Esophagus muscularis mucosa (tissue), 4 donors: ENCODE measurements at regions not wholly inside any gene's neighbourhood (a gene's known extent, or its start where the extent isn't known, plus 50 kb on each side); places are given as distances from the start of the nearest gene placed in this dataset.

Experiments used
- DNase-seq: peaks from one replicate; pipeline ENCODE4 v3.0.0-alpha.2; 2017; ENCODE audit errors: extremely low spot score
- H3K27ac ChIP-seq, 4 donors: fragments of 200-600 bp; sonication (generic); replicated peaks in 1 of 4; 1 replicate in 3 of 4; 2 replicates in 1 of 4; pipeline ENCODE4 v1.5.1; 2016 to 2019; ENCODE audit warnings: mild to moderate bottlenecking in 1 of 4
- H3K27me3 ChIP-seq, 4 donors: fragments of 200-600 bp; sonication (generic); one replicate each; pipeline versions ENCODE4 v1.5.1 to v1.6.0; 2016 to 2019
- H3K36me3 ChIP-seq, 4 donors: fragments of 200-600 bp; sonication (generic); one replicate each; pipeline ENCODE4 v1.5.1; 2016 to 2019
- H3K4me1 ChIP-seq, 4 donors: fragments of 200-600 bp; sonication (generic); one replicate each; pipeline ENCODE4 v1.5.1; 2016 to 2019
- H3K4me3 ChIP-seq, 4 donors: fragments of 200-600 bp; sonication (generic); 1 replicate in 2 of 4; 2 replicates in 2 of 4; pipeline ENCODE4 v1.5.1; 2016 to 2019; ENCODE audit warnings: mild to moderate bottlenecking in 4 of 4, moderate library complexity in 1 of 4
- H3K9me3 ChIP-seq, 4 donors: fragments of 200-600 bp; sonication (generic); 1 replicate in 3 of 4; 2 replicates in 1 of 4; pipeline ENCODE4 v1.5.1; 2016 to 2019
- CTCF ChIP-seq, 3 experiments: fragments of 200-600 bp in 2 of 3; fragments of 450-650 bp in 1 of 3; sonication (generic) in 2 of 3; IDR thresholded peaks; one replicate each; pipeline ENCODE4 v1.5.1; 2017 to 2019; ENCODE audit warnings: antibody characterized with exemption in 3 of 3, mild to moderate bottlenecking in 2 of 3, moderate library complexity in 1 of 3
- EP300 ChIP-seq: sonication (generic); formaldehyde crosslinking; IDR thresholded peaks from one replicate; pipeline ENCODE4 v1.6.1; 2017; ENCODE audit warnings: antibody characterized with exemption
- POLR2A ChIP-seq: fragments of 450-650 bp; IDR thresholded peaks from one replicate; pipeline ENCODE4 v1.6.1; 2017; ENCODE audit warnings: antibody characterized with exemption, moderate library complexity, mild to moderate bottlenecking, low read depth
- POLR2AphosphoS5 ChIP-seq, 2 donors: sonication (generic); formaldehyde crosslinking; IDR thresholded peaks; one replicate each; pipeline ENCODE4 v1.6.1; 2017; ENCODE audit warnings: antibody characterized with exemption in 2 of 2
- WGBS: methylation state at CpG from one replicate; pipeline ENCODE4 v1.1.5; 2018; 5-methylcytosine and 5-hydroxymethylcytosine counted together
- intact Hi-C: fragments of 100-400 bp; cut with DNase I; formaldehyde crosslinking; loops from one replicate; pipeline ENCODE4 v1.15.1; 2023

GRCh38 chr4:187608001-187608421 is 387.6 kb upstream of the ZFP42 start:
- Histone ChIP-seq H3K4me3 (no peak overlapping the region), H3K9me3 (no peaks in the 10 kb centered on the region), H3K4me1 (peaks cover 0 to 3% (median 0%) of the 10 kb centered on the region in 4 donors), H3K27me3 (no peaks in the 10 kb centered on the region), H3K36me3 (no peaks in the 10 kb centered on the region), H3K27ac (no peak overlapping the region)
- no peak for TF ChIP-seq POLR2A
- TF ChIP-seq CTCF (IDR thresholded peaks at IDR 0.05) = no peak
- no peak for TF ChIP-seq EP300
- TF ChIP-seq POLR2AphosphoS5 (IDR thresholded peaks at IDR 0.05) = no peak
- intact Hi-C loops = loop anchor here (10.0 kb wide), 1 partner anchor 1597 kb away; no protein-coding TSS in a partner anchor
- WGBS = 86% methylated on average over 1 of the region's 1 CpG
- no peak for DNase-seq

GRCh38 chr4:187612301-187612700 is 383.3 kb upstream of the ZFP42 start:
- no peak overlapping the region for H3K4me3 ChIP-seq
- no peaks in the 10 kb centered on the region for H3K36me3 ChIP-seq
- WGBS = 93% methylated on average over 8 of the region's 8 CpGs
- no peak for TF ChIP-seq POLR2AphosphoS5 (IDR thresholded peaks at IDR 0.05)
- no peak for TF ChIP-seq EP300
- TF ChIP-seq CTCF (IDR thresholded peaks at IDR 0.05) = no peak
- TF ChIP-seq POLR2A = no peak
- intact Hi-C loops = no loop called here
- H3K27ac ChIP-seq = no peak overlapping the region
- no peaks in the 10 kb centered on the region for H3K27me3 ChIP-seq
- no peaks in the 10 kb centered on the region for H3K4me1 ChIP-seq
- no peaks in the 10 kb centered on the region for H3K9me3 ChIP-seq
- DNase-seq = no peak

- H3K4me3 ChIP-seq = no peak overlapping the region
- H3K27me3 ChIP-seq = no peaks in the 10 kb centered on the region
- WGBS = 92% methylated on average over 46 of the region's 46 CpGs
- intact Hi-C loops = no loop called here
- DNase-seq = no peak
- no peak for TF ChIP-seq POLR2A
- no peak for TF ChIP-seq POLR2AphosphoS5 (IDR thresholded peaks at IDR 0.05)
- no peak for TF ChIP-seq CTCF (IDR thresholded peaks at IDR 0.05)
- TF ChIP-seq EP300 = no peak
- H3K36me3 ChIP-seq = no peaks in the 10 kb centered on the region
- H3K4me1 ChIP-seq = no peaks in the 10 kb centered on the region
- no peaks in the 10 kb centered on the region for H3K9me3 ChIP-seq
- H3K27ac ChIP-seq = no peak overlapping the region
These were observed 382.3 kb upstream of the ZFP42 start for GRCh38 chr4:187613089-187613839.

GRCh38 chr4:187615972-187616371 is 379.6 kb upstream of the ZFP42 start:
- no peak overlapping the region for H3K27ac ChIP-seq
- DNase-seq = no peak
- H3K4me1 ChIP-seq = no peaks in the 10 kb centered on the region
- no peaks in the 10 kb centered on the region for H3K27me3 ChIP-seq
- no peak for TF ChIP-seq EP300
- no peak for TF ChIP-seq POLR2A
- no peak for TF ChIP-seq POLR2AphosphoS5 (IDR thresholded peaks at IDR 0.05)
- no peak for TF ChIP-seq CTCF (IDR thresholded peaks at IDR 0.05)
- no peaks in the 10 kb centered on the region for H3K9me3 ChIP-seq
- intact Hi-C loops = no loop called here
- no peak overlapping the region for H3K4me3 ChIP-seq
- WGBS = 79% methylated on average over 1 of the region's 1 CpG
- H3K36me3 ChIP-seq = no peaks in the 10 kb centered on the region

GRCh38 chr4:187617113-187617512 is 378.5 kb upstream of the ZFP42 start:
- intact Hi-C loops = no loop called here
- Histone ChIP-seq H3K4me3 (no peak overlapping the region), H3K4me1 (no peaks in the 10 kb centered on the region), H3K36me3 (no peaks in the 10 kb centered on the region), H3K9me3 (no peaks in the 10 kb centered on the region), H3K27ac (no peak overlapping the region), H3K27me3 (no peaks in the 10 kb centered on the region)
- no peak for DNase-seq
- WGBS = 73% methylated on average over 1 of the region's 1 CpG
- TF ChIP-seq POLR2A (no peak), CTCF (IDR thresholded peaks at IDR 0.05) (no peak), POLR2AphosphoS5 (IDR thresholded peaks at IDR 0.05) (no peak), EP300 (no peak)
